ENCODE measurements at regions not wholly inside any gene's neighbourhood (a gene's known extent, or its start where the extent isn't known, plus 50 kb on each side); places are given as distances from the start of the nearest gene placed in this dataset.

DNA sequence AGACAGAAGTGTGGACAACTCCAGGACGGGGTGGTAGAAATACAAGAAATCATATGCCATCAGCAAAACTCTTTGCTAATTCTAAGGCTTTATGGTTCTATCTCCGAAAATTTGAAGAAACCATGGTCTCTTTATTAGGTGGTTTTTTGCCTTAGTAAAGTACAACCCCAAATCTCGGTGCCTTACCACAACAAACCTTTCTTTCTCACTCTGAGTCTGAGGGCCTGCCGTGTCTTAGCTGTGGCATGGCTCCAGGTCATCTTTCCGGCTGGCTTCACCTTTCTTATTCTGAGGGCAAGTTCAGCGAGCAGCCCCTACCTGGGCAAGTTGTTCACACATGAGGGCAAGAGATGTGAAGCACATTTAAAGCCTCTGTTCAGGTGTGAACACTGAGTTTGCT lies 280.6 kb downstream of the TTLL7 start:
- DNase-seq: no peak

DNA sequence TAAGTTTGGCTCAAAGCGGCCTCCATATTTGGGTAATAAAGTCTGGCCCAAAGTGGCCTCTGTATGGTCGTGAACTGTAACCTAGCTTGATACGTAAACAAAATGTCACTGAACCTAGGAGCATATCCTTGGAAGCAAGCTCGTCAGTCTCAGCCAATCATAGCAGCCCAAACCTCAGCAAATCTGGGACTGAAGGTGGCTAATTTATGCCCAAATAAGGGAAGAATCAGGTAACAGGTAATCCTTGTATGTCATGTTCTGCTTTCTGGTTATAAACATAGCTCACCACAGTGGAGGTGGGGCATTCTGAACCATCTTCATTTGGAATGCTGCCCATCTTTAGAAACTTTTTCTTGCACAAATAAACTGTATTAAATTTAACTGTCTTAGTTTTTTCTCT lies 281.1 kb downstream of the TTLL7 start:
- no peak for DNase-seq

DNA sequence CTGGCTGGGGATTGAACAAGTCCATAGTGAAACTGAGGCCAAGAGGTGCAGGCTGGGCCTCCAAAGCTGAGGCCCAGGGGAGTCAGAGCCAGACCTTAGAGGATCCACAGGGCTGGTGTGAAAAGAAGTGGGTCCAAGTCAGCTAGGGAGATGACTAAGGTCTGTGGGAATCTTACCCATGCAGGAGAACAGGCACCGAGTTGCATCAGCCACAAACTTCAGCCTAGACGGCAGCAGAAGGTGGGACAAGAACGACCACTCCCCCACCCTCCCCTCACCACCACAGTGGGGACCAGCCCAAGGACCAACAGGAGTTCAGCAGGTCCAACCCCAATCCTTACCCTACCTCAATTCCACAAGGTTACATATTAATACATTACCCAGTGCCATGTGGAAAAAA lies 282.3 kb downstream of the TTLL7 start:
- no peak for DNase-seq

DNA sequence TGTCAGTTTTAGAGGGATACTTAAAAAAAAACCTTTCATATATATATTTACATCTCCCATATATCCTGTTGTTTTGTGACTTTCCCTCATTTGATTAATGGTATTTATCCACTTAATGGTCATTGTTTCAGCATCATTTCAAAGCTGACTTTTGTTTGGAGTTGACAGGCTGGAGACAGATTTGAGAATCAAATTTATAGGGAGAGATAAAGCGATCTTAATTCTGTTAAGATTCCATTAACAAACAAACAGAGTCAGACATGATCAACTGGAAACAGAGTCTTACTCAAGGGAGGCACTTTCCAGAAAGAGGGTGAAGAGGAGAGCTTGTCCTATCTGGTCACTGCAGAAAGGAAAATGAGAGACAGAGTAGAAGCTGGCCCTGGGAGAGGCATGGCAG lies 283.4 kb downstream of the TTLL7 start:
- no peak for DNase-seq

DNA sequence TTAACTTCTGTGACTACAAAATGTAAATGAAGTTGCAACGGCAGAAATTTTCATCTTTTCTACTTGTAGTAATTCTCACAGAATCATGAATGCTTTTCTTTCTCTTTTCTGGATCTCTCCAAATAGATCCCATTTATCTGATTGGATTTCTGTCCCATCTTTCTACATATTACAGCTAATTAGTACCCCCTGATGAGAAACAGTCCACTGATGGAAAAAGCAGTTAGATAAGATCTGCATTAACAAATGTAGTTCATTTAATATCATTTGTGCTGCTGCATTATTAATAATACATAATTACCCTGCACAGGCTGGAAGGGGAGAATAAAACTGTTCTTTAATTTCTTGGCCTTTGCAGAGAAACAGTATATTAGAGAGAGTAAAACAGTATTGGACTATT lies 289.3 kb downstream of the TTLL7 start:
- DNase-seq: no peak

DNA sequence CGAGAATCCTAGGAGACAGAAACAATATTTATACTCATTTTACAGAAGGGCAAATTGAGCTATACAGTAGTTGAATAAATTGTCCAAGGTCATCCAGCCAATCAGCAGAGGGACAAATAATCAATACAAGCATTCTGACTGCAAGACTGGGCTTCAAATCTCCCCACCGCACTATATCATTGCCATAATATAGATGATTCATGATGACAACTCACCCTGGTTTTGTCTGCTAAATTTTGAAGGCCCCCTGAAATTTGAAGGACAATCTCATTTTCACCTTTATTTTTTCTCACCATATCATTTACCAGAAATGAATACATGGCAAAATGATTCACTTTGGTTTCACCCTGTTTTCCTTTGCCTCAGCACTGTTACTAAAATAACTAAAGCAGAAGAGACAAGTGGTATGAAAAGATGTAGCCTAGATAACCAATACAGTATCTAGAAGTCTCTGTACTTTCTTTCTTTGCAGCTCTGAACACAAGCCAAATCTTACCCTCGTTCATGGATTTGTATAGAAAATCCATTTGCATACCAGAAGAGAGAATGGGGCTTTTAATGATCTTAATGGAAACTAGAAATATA lies 292.5 kb downstream of the TTLL7 start:
- no peak for DNase-seq

DNA sequence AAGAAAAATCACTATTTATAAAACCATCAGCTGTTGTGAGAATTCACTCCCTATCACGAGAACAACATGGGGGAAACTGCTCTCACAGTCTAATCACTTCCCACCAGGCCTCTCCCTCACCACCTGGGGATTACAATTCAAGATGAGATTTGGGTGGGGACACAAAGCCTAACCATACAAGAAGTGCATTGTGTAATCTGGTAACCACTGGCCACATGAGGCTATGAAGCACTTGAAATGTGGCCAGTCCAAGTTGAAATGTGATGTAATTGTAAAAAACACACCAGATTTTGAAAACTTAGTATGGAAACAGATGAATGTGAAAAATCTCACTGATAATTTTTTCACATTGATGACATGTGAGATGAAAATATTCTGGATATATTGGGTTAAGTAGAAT lies 293.8 kb downstream of the TTLL7 start:
- no peak for DNase-seq

DNA sequence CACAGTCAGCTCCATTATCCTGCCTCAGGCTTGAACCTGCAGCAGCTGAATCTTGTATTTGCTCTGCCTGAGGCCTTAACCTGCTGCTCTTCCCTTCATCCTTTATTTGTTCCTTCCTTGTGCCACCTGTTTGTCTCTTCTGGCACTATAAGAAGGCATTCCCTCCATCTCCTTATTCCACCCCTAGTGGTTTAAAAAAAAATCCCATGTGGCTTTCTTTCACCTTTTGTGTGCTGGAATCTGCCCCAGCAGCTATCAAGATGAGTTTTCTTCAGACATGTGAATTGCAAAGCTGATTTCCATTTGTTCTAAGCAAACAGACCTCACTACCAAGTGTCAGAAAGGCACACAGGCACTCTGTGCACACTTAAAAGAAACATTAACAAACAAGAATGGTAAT lies 294.6 kb downstream of the TTLL7 start:
- no peak for DNase-seq

DNA sequence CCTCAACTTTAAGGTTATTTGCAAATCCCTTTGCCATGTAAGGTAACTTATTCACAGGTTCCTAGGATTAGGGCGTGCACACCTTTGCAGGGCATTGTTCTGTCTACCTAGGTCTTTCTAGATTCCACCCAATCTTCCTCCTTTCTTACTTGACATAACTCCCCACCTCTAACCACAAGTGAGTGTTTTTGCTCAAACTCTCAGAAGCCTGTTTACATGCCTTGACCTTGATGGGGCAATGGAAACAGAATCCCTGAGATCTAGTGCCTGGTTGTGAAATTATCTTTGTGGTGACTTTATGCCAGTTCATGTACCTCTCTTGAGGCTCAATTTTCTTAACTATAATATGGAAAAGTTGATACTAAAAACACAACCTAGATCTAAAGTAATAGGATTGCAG lies 296.6 kb downstream of the TTLL7 start:
- DNase-seq: no peak

DNA sequence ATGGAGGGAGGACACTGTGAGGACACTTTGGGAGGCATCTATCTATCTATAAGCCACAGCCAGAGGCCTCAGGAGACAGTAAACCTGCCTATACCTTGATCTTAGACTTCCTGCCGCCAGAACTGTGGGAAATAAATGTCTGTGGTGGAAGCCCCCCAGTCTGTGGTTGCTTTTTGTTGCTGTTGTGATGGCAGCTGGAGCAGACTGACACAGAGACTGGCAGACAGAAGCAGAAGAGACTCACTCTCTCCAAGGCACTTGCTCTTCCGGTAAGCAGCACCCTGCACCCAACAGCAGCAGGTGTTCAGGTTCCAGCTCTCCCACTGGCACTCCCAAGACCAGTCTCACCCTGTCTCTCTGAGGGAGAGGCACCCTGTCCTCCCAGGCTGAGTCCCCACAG lies 297.6 kb downstream of the TTLL7 start:
- DNase-seq: no peak

DNA sequence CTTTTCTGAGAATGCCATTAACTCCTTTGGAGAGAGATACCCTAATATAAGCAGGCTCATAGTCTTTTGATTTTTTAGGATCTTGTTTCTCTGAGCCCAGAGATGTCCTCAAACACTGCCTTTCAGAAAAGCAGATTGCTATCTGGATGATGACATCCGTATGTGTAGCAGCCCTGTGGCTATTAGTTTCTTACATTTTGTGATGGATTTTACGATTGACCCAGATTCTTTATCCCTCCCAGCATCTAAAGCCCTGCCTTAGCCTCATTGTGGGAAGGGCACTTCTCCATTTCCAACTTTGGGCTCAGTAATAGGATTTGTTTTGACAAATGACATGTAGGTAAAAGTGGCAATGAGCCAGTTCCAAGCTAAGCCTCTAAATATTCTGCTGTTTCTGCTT lies 300.3 kb downstream of the TTLL7 start:
- no peak for DNase-seq

DNA sequence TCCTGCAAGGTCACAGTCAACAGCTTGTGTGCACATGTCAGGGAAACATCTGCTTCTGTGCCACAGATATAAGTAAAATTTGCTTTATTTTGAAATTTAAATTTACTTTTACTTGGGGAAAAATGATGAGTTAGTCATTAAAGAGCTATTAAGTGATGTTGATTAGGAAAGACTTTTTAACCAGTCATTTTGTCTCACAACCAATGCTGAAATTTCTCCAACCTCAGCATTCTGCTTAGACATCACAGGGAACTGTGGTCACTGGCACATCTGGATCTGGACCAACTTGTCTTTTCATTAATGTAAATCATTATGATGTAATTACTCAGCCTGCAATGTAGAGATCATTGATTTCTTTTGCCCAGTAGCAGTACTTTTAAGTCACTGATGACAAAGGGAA lies 301.0 kb downstream of the TTLL7 start:
- DNase-seq: no peak

DNA sequence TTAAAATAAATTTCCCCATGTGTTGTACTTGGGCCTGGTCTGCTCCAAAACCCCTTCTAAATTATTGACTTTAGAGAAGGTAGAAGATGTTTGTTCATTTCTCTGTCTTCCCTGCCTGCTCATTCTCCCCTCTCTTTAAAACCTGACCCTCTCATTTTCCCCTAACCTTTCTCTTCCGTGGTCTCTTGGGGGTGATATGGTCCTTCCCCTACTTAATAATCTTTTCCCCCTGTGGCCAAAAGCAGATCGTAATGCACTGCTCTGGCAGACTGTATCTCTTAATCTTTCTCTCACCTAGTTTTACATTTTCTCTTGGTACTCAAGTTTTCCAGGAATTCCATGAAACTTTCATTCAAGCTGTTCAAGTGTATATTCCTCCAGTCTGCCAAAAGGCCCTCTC lies 301.7 kb downstream of the TTLL7 start:
- DNase-seq: no peak

DNA sequence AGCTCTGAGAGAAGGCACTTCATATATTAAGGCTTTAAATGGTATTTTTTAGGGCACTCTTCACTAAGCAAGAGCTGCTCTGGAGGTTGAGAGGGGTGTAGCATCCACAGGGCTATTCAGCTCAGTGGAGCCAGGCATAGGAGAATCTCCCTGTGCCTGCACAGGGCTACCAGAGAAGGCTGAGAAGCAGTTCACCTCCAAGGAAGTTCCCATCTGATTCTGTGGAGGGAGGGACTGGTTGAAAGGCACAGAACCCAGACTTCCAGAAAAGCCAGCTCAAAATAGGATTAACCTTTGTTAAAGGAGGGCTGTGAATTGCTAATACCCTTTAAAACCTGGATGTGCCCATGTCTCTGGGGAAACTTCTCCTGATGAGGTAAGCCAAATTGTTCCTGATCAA lies 304.5 kb downstream of the TTLL7 start:
- no peak for DNase-seq

DNA sequence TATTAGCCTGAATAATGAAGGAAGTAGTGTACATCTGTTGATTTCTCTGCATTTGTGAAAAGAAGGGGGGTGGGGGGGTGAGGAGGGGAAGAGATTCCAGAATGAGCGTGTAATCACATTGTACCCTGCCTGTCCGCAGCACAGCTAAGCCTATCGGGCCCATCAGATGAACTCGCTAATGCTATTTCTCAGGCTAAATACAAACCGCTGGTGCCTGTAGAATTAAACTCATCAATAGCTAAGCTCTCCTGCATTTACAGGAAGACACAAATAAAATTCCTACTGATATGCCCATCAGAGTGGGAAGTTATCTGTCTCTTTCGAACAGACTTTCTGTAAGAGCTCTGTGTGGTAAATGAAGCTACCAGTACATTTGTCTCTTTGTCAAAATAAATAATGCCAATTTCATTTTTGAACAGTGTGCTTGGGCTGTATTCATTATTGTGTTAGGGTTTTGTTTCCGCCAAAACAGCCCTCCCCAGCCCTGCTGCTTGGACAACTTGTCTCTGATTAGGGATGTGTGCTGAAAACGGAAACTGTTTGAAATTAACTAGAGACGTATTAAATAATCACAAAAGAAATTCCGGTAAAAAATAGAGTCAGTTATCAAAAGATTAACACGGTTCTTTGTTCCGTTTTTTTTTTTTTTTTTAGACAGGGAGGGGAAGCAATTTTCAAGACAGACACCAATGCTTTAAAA lies 305.4 kb downstream of the TTLL7 start:
- no peak for DNase-seq

DNA sequence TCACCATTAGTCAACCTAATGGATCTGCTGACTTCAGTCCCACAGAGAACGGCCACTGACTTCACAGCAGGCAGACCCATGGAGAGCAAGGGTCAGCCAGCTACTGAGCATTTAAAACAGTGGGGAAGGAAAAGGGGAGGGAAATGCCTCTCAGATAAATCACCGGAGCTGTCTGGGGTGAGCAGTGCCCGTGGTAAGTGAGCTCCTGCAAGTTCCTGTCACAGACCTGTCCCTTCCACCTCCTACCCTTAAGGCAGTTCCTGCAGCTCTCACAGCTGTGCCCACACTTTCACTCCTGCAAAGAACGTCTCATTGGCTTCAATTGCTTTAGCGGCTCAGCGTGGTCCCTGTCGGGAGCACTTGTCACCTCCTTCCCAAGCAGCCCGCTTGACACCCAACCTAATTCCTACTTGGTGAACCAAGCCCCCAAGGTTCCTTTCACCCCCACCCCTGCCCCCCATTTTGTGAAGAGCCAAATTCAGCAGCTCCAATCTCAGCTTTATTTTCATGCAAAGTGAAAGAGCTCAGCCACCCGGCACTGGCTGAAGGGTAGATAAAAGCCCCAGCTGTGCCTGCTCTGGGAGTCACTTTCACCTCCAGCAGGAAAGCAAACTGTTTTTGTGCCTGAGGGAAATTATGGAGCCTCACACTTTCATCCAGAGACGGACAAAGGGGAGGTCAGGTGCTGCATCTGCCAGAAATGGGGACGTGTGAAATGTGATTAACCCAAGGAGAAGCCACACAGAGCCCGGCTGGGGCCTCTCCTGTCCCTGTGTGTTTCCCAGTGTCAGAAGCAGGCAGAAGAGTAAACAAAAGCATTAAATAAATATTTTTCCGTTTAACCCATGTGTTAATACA lies 306.2 kb downstream of the TTLL7 start:
- DNase-seq: no peak

DNA sequence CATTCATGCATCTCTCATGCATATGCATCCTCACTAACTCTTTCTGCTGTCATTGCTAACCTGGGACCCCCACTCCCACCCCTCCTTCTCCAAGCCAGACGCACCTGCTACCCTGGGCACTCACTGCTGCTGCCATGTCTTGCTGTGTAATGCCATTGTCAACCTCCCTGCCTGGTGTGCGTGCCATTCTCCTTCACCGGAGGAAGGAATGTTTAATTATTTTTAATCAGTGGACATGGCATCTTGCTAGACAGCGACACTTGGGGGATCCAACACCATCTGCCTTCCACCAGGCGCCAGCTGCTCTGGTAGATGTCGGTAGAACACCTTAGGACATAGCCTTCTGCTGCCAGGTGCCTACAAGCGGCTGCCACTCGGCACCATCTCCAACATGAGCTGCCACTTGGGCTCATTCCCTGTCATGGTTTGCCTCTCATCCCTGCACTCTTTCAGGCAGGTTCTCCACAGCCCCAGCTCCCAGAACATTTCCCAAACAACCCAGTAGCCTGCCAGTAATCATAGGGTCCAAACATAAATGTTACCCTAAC lies 306.9 kb downstream of the TTLL7 start:
- DNase-seq: no peak

DNA sequence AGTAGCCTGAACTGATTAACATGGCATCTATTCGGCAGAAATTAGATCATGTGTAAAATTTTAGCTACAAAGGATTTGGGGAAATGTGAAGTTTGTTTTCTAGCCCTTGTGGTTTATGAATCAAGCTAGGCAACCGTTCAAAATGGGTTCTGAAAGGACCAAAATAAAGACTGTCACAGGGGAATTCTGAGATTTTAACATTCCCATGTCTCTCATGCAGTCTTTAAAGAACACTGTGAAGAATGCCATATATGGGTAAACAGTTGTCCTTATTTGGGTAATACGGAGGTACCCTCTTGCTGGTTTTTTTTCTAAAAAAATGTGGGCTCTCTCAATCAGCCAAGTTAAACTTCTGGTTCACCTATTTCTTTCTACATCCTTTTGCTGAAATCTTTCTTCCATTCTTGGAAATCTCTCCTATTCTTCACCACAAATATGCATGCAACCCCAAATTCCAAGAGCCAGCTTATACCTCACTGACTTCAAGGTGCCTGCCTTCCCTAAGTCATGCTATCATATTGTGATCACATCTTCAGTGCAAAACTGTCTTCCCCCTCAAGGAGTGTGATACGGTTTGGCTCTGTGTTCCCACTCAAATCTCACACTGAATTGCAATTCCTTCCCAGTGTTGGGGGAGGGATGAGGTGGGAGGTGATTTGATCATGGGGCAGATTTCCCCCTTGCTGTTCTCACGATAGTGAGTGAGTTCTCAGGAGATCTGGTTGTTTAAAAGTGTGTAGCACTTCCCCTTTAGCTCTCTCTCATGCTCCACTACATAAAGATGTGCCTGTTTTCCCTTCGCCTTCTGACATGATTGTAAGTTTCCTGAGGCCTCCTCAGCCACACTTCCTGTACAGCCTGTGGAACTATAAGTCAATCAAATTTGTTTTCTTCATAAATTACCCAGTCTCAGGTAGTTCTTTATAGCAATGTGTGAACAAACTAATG lies 308.7 kb downstream of the TTLL7 start:
- DNase-seq: no peak

DNA sequence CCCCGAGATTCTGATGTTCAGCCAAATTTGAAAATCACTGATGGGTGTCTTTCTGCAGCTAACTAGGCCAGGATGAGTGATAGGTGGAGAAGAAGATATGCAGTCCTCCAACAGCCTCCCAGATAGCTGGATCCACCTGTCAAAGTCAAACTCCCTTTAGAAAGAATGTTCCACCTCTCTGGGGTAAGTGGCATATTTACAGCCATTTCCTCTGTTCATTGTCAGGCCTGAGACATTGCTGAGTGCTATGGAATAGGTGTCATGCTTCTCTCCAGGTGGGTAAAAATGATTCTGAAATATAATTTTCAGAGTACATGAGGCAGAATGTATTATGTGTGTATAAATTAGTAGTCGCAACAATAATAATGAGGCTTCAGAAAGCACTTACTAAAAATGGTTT lies 316.8 kb downstream of the TTLL7 start:
- no peak for DNase-seq

DNA sequence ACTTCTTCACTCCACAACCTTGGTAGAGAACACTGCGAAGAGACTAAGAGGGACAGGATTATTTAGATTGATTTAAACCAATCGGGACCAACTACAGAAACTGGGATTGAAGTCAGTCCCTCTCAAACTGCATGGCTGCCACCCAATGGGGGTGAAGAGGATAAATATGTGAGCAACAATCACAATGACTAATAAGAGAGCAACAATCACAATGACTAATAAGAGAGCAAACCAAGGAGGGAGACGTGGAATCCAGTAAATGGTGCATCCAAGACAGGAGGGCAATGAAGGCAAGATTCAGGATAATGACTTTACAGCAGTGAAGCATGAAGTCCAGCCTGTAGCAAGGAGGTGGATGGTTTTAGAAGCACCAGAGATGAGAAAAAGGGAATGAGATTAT lies 322.8 kb downstream of the TTLL7 start:
- no peak for DNase-seq

DNA sequence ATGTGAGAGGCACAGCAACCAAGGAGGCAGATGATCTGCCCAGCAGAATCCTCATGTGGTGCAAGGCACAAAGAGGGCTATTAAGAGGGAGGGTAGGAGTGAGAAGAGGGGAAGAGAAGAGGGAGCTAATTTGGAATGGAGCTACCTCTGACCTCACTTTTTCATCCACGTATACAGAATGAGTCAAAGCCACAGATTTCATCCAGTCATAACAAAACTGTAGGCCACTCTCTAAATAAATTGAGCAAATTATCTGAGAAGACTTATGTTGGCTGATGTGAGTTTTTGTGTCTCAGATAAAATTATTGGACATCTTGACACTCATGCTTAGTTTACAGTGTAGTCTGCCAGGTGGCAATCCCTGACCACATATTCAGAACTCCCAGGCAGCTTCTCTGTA lies 325.6 kb downstream of the TTLL7 start:
- no peak for DNase-seq

DNA sequence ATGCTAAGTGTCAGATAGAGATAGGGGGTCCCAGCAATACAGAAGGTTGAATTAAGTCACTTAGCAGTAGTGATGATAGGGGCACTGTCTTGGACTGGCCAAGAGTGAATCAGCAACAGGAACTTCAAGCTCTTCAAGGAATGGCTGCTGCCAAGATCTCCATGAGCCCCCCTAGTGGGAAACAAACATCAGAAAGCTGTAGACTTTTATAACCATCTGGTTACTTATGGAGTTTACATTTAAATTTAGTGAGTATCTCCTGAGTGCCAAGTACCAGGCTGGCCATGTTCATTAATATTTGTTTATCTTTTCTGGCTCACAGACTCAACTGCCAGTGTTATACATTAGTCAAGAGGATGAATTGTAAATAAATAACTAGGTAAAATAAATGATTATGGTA lies 327.3 kb downstream of the TTLL7 start:
- DNase-seq: no peak
